SK-N-SH treated with all-trans-retinoic acid at 6 μM for 48 hours (cell line): ENCODE measurements at regions not wholly inside any gene's neighbourhood (a gene's known extent, or its start where the extent isn't known, plus 50 kb on each side); places are given as distances from the start of the nearest gene placed in this dataset.

Experiments
- ATAC-seq: fragments of 200-7000 bp; cut with Tn5 transposase; 3 replicates; pipeline ENCODE4 v1.9.1; 2020; ENCODE audit warnings: mild to moderate bottlenecking, moderate library complexity
- ARNTL ChIP-seq: fragments of 450-650 bp; formaldehyde crosslinking; IDR thresholded peaks from 2 replicates; pipeline ENCODE4 v1.5.0; 2020; ENCODE audit warnings: low read depth, mild to moderate bottlenecking, moderate library complexity, borderline replicate concordance
- BACH2 ChIP-seq: fragments of 250-450 bp; sonication (Bioruptor Pico); IDR thresholded peaks from 2 replicates; pipeline ENCODE4 v1.9.0; 2021; ENCODE audit warnings: mild to moderate bottlenecking, borderline replicate concordance
- CREB5 ChIP-seq: fragments of 250-450 bp; sonication (Bioruptor Pico); IDR thresholded peaks from 2 replicates; pipeline ENCODE4 v1.5.1; 2020; ENCODE audit warnings: low read depth, mild to moderate bottlenecking, moderate library complexity
- CSDC2 ChIP-seq: fragments of 250-450 bp; sonication (Bioruptor Pico); IDR thresholded peaks from 2 replicates; pipeline ENCODE4 v1.5.0; 2020; ENCODE audit warnings: mild to moderate bottlenecking, moderate library complexity
- CSRNP3 ChIP-seq: fragments of 250-450 bp; sonication (Bioruptor Pico); IDR thresholded peaks from 2 replicates; pipeline ENCODE4 v1.5.1; 2021; ENCODE audit warnings: mild to moderate bottlenecking, moderate library complexity
- ESRRG ChIP-seq: fragments of 250-450 bp; sonication (Bioruptor Pico); IDR thresholded peaks from 2 replicates; pipeline ENCODE4 v1.6.1; 2021; ENCODE audit warnings: mild to moderate bottlenecking
- GLIS3 ChIP-seq: fragments of 250-450 bp; sonication (Bioruptor Pico); IDR thresholded peaks from 2 replicates; pipeline ENCODE4 v1.5.0; 2020; ENCODE audit warnings: mild to moderate bottlenecking, moderate library complexity
- ISL1 ChIP-seq: fragments of 250-450 bp; sonication (Bioruptor Pico); IDR thresholded peaks from 2 replicates; pipeline ENCODE4 v2.1.2; 2022; ENCODE audit warnings: mild to moderate bottlenecking, moderate library complexity
- OSR1 ChIP-seq: fragments of 250-450 bp; sonication (Bioruptor Pico); IDR thresholded peaks from 2 replicates; pipeline ENCODE4 v1.8.0; 2022; ENCODE audit warnings: moderate library complexity, mild to moderate bottlenecking, inconsistent platforms
- PATZ1 ChIP-seq: fragments of 250-450 bp; sonication (Bioruptor Pico); IDR thresholded peaks from 2 replicates; pipeline ENCODE4 v1.8.0; 2020; ENCODE audit warnings: mild to moderate bottlenecking, moderate library complexity, borderline replicate concordance
- POU6F1 ChIP-seq: fragments of 250-450 bp; sonication (Bioruptor Pico); IDR thresholded peaks from 2 replicates; pipeline ENCODE4 v1.8.0; 2021; ENCODE audit warnings: low read depth, mild to moderate bottlenecking, moderate library complexity, borderline replicate concordance
- PPARA ChIP-seq: fragments of 250-450 bp; sonication (Bioruptor Pico); IDR thresholded peaks from 2 replicates; pipeline ENCODE4 v1.5.0; 2020; ENCODE audit warnings: mild to moderate bottlenecking, borderline replicate concordance
- RARB ChIP-seq: fragments of 250-450 bp; sonication (Bioruptor Pico); IDR thresholded peaks from 2 replicates; pipeline ENCODE4 v1.8.0; 2021; ENCODE audit warnings: mild to moderate bottlenecking, moderate library complexity
- SNAI2 ChIP-seq: fragments of 250-450 bp; sonication (Bioruptor Pico); IDR thresholded peaks from 2 replicates; pipeline ENCODE4 v1.5.0; 2020; ENCODE audit warnings: mild to moderate bottlenecking, moderate library complexity
- TCF4 ChIP-seq: fragments of 250-450 bp; sonication (Bioruptor Pico); IDR thresholded peaks from 2 replicates; pipeline ENCODE4 v1.8.0; 2021; ENCODE audit warnings: mild to moderate bottlenecking, moderate library complexity, borderline replicate concordance
- TOX ChIP-seq: fragments of 250-450 bp; sonication (Bioruptor Pico); IDR thresholded peaks from 2 replicates; pipeline ENCODE4 v1.8.0; 2021; ENCODE audit warnings: mild to moderate bottlenecking, moderate library complexity, borderline replicate concordance
- TSHZ2 ChIP-seq: fragments of 250-450 bp; sonication (Bioruptor Pico); IDR thresholded peaks from 2 replicates; pipeline ENCODE4 v1.5.0; 2020; ENCODE audit warnings: mild to moderate bottlenecking, moderate library complexity
- ZC3H10 ChIP-seq: fragments of 250-450 bp; sonication (Bioruptor Pico); IDR thresholded peaks from 2 replicates; pipeline ENCODE4 v1.5.1; 2021; ENCODE audit warnings: mild to moderate bottlenecking, moderate library complexity
- ZFP3 ChIP-seq: fragments of 250-450 bp; sonication (Bioruptor Pico); IDR thresholded peaks from 2 replicates; pipeline ENCODE4 v1.5.0; 2020; ENCODE audit warnings: mild to moderate bottlenecking, moderate library complexity
- ZFP30 ChIP-seq: fragments of 450-650 bp; formaldehyde crosslinking; IDR thresholded peaks from 2 replicates; pipeline ENCODE4 v1.5.0; 2022; ENCODE audit warnings: mild to moderate bottlenecking, moderate library complexity
- ZNF565 ChIP-seq: fragments of 450-650 bp; formaldehyde crosslinking; conservative IDR thresholded peaks from 2 replicates; pipeline ENCODE4 v1.5.0; 2020; ENCODE audit warnings: low read depth, mild to moderate bottlenecking, moderate library complexity
- ZNF70 ChIP-seq: fragments of 450-650 bp; formaldehyde crosslinking; IDR thresholded peaks from 2 replicates; pipeline ENCODE4 v1.5.0; 2020; ENCODE audit warnings: mild to moderate bottlenecking, moderate library complexity
- ZNF8 ChIP-seq: fragments of 450-650 bp; formaldehyde crosslinking; IDR thresholded peaks from 2 replicates; pipeline ENCODE4 v1.5.0; 2020; ENCODE audit warnings: mild to moderate bottlenecking, moderate library complexity

- ATAC-seq: no peak
- TF ChIP-seq SNAI2 (CRISPR knock-in tag) (no peak), ZNF8 (CRISPR knock-in tag) (no peak), ZNF70 (no peak), CREB5 (CRISPR knock-in tag) (no peak), GLIS3 (CRISPR knock-in tag) (no peak), ZC3H10 (no peak), PPARA (CRISPR knock-in tag) (no peak), OSR1 (no peak), ZNF565 (CRISPR knock-in tag) (no peak), PATZ1 (CRISPR knock-in tag) (no peak), TSHZ2 (CRISPR knock-in tag) (no peak), CSDC2 (no peak), ZFP3 (CRISPR knock-in tag) (no peak), ESRRG (CRISPR knock-in tag) (no peak), BACH2 (no peak), POU6F1 (no peak)
Measured at GRCh38 chr6:92763274-92763584, 656.1 kb downstream of the EPHA7 start.

- ATAC-seq: no peak
Measured at GRCh38 chr6:92762443-92763273, 656.7 kb downstream of the EPHA7 start.

GRCh38 chr6:92759178-92759577 is 660.2 kb downstream of the EPHA7 start:
- TF ChIP-seq ESRRG (CRISPR knock-in tag) (no peak), ZFP30 (no peak), CSDC2 (no peak), TCF4 (no peak), OSR1 (no peak), ARNTL (CRISPR knock-in tag) (no peak), ZNF70 (no peak), ZNF8 (CRISPR knock-in tag) (no peak), ZC3H10 (no peak), CREB5 (CRISPR knock-in tag) (no peak), TOX (CRISPR knock-in tag) (no peak), ZFP3 (CRISPR knock-in tag) (no peak), RARB (CRISPR knock-in tag) (no peak), ISL1 (CRISPR knock-in tag) (no peak), CSRNP3 (no peak)
- ATAC-seq: no peak

More at GRCh38 chr6:92762443-92763273, 656.7 kb downstream of the EPHA7 start:
- TF ChIP-seq CREB5 (CRISPR knock-in tag): no peak
- TF ChIP-seq, all 23 proteins: peak for 0
